NB4 (cell line): ENCODE measurements at regions not wholly inside any gene's neighbourhood (a gene's known extent, or its start where the extent isn't known, plus 50 kb on each side); places are given as distances from the start of the nearest gene placed in this dataset.

ENCODE experiments used
- POLR2A ChIP-seq: IDR thresholded peaks from 2 replicates; pipeline ENCODE4 v1.6.1; 2011; ENCODE audit warnings: mild to moderate bottlenecking; ENCODE audit not compliant: insufficient read length; ENCODE audit errors: extremely low read depth
- TF ChIP-seq, protein P1 (sequence below): IDR thresholded peaks from one replicate; pipeline ENCODE4 v1.5.1; 2012; ENCODE audit warnings: low read depth, low read length

DNA sequence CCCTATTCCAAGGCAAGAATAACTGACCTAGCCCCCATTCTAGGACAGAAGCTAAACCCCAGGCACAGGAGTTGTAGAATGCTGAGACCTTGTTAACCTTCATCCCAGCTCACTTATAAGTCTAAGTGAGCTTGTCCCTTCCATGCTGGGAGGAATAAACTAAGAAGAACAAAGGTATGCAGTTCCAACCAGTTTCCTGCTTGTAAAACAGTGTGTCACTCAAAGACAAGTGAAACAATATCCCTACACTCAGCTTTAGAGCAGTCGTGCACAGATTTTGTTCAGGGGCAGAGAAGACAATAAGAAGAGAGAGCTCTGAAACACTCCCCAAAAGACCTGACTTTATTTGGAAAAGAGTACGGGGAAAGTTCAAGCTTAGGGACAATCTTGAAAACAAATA is 292.1 kb downstream of the CGGBP1 start:
- TF ChIP-seq, protein P1, sequence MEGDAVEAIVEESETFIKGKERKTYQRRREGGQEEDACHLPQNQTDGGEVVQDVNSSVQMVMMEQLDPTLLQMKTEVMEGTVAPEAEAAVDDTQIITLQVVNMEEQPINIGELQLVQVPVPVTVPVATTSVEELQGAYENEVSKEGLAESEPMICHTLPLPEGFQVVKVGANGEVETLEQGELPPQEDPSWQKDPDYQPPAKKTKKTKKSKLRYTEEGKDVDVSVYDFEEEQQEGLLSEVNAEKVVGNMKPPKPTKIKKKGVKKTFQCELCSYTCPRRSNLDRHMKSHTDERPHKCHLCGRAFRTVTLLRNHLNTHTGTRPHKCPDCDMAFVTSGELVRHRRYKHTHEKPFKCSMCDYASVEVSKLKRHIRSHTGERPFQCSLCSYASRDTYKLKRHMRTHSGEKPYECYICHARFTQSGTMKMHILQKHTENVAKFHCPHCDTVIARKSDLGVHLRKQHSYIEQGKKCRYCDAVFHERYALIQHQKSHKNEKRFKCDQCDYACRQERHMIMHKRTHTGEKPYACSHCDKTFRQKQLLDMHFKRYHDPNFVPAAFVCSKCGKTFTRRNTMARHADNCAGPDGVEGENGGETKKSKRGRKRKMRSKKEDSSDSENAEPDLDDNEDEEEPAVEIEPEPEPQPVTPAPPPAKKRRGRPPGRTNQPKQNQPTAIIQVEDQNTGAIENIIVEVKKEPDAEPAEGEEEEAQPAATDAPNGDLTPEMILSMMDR, result no peak
- TF ChIP-seq POLR2A, result no peak
